ENCODE measurements at regions not wholly inside any gene's neighbourhood (a gene's known extent, or its start where the extent isn't known, plus 50 kb on each side); places are given as distances from the start of the nearest gene placed in this dataset.

DNA sequence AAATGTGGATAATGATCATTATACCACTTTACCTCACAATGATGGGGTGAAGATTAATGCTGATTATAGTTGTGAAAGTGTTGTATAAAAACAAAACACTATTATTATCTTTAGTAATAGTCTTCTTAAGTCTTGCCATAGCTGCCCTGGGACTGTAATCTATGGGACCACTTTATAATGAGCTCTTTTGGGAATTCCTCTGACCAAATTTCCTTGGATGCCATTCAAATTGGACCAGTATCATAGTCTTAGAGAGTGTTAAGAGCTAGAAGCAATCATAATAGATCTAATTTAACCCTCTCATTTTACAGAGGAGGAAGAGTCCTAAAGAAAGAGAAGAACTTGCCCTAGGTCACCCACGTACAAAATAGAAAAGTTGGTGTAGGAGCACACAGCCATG is 457.7 kb upstream of the SLC14A2 start:
- Mint-ChIP-seq H3K27me3 (ENCODE audit: low read depth) (peaks cover 6% of the 10 kb centered on the region), H3K27ac (no peak overlapping the region), H3K4me3 (no peak overlapping the region), H3K36me3 (ENCODE audit: low read depth) (no peaks in the 10 kb centered on the region), H3K4me1 (ENCODE audit: low read depth) (no peaks in the 10 kb centered on the region), H3K9me3 (ENCODE audit: insufficient read depth) (no peaks in the 10 kb centered on the region)
- ChIA-PET CTCF (interaction anchor here (1.1 kb wide), 1 partner anchor 55 kb away, joined by 3 read pairs; no protein-coding TSS in a partner anchor), POLR2A (no interaction called here)
- no peak for DNase-seq
- no peak for ATAC-seq

DNA sequence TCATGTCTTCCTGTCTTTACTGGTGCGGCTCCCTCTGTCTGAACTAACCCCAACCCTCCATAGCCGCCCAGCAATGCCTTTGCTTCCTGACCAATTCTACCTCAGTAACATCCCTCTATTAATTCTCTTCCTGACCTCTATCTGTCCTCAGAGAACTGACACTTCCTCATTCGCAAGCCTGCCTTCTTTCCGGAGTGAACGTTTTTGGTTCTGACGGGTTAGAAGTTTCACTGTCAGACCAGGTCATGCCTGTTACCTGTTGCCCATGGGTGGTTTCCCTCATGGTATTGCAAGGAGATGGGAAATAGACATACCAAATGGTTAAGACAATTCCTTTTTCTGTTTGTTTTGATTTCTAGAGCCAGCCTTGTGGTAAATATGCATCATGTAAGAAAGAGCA is 453.4 kb upstream of the SLC14A2 start:
- CTCF ChIA-PET: no interaction called here

GRCh38 chr18:45163871-45164270 is 451.4 kb upstream of the SLC14A2 start:
- H3K9me3 Mint-ChIP-seq (ENCODE audit: insufficient read depth): no peaks in the 10 kb centered on the region

More for the DNA sequence above, 453.4 kb upstream of the SLC14A2 start:
- Mint-ChIP-seq H3K27me3 (ENCODE audit: low read depth) (peaks cover 11% of the 10 kb centered on the region), H3K36me3 (ENCODE audit: low read depth) (no peaks in the 10 kb centered on the region), H3K4me3 (no peak overlapping the region), H3K9me3 (ENCODE audit: insufficient read depth) (no peaks in the 10 kb centered on the region), H3K27ac (no peak overlapping the region), H3K4me1 (ENCODE audit: low read depth) (no peaks in the 10 kb centered on the region)
- no peak for ATAC-seq
- POLR2A ChIA-PET: no interaction called here
- DNase-seq: no peak

GRCh38 chr18:45164551-45164950 is 450.7 kb upstream of the SLC14A2 start:
- ATAC-seq: no peak
- CTCF ChIA-PET: no interaction called here

More at GRCh38 chr18:45163871-45164270, 451.4 kb upstream of the SLC14A2 start:
- no peak overlapping the region for H3K4me3 Mint-ChIP-seq
- ChIA-PET POLR2A (no interaction called here), CTCF (no interaction called here)
- no peak for ATAC-seq
- peaks cover 11% of the 10 kb centered on the region for H3K27me3 Mint-ChIP-seq (ENCODE audit: low read depth)
- DNase-seq: no peak
- H3K27ac Mint-ChIP-seq: no peak overlapping the region
- H3K36me3 Mint-ChIP-seq (ENCODE audit: low read depth): no peaks in the 10 kb centered on the region
- H3K4me1 Mint-ChIP-seq (ENCODE audit: low read depth): no peaks in the 10 kb centered on the region

DNA sequence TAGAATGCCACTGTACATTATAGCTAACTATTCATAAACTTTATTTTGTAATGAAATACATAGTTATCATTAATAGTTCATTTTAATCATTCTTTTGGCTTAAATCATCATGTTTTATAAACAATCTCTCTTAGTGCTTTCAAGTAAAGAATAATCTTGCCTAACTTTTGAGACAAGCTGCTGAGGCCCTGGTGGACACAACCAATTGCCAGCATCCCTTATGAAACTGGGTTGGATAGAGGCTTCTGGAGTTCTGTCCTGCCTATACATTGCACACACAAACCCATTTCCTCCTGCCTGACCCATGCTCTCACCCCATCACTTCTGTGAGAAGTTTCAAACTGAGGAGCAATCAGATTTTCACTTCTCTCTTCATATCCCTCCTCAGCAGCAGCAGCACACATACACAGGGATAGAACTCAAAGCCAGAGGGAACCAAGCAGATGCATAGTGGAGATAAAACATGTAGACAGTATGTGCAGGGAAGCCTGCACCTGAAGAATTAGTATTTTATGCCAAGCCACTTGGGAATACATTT is 450.0 kb upstream of the SLC14A2 start:
- DNase-seq: no peak
- H3K27ac Mint-ChIP-seq: no peak overlapping the region
- CTCF ChIA-PET: no interaction called here
- no peaks in the 10 kb centered on the region for H3K9me3 Mint-ChIP-seq (ENCODE audit: insufficient read depth)
- no peaks in the 10 kb centered on the region for H3K36me3 Mint-ChIP-seq (ENCODE audit: low read depth)
- no peaks in the 10 kb centered on the region for H3K4me1 Mint-ChIP-seq (ENCODE audit: low read depth)
- peaks cover 11% of the 10 kb centered on the region for H3K27me3 Mint-ChIP-seq (ENCODE audit: low read depth)
- POLR2A ChIA-PET: no interaction called here
- no peak for ATAC-seq
- no peak overlapping the region for H3K4me3 Mint-ChIP-seq

More at GRCh38 chr18:45164551-45164950, 450.7 kb upstream of the SLC14A2 start:
- POLR2A ChIA-PET: no interaction called here
- no peak for DNase-seq
- H3K4me3 Mint-ChIP-seq: no peak overlapping the region
- no peaks in the 10 kb centered on the region for H3K36me3 Mint-ChIP-seq (ENCODE audit: low read depth)
- peaks cover 11% of the 10 kb centered on the region for H3K27me3 Mint-ChIP-seq (ENCODE audit: low read depth)
- no peaks in the 10 kb centered on the region for H3K4me1 Mint-ChIP-seq (ENCODE audit: low read depth)
- no peak overlapping the region for H3K27ac Mint-ChIP-seq
- H3K9me3 Mint-ChIP-seq (ENCODE audit: insufficient read depth): no peaks in the 10 kb centered on the region

GRCh38 chr18:45165871-45166270 is 449.4 kb upstream of the SLC14A2 start:
- no peaks in the 10 kb centered on the region for H3K36me3 Mint-ChIP-seq (ENCODE audit: low read depth)
- H3K27me3 Mint-ChIP-seq (ENCODE audit: low read depth): peaks cover 11% of the 10 kb centered on the region
- H3K27ac Mint-ChIP-seq: no peak overlapping the region
- ChIA-PET POLR2A (no interaction called here), CTCF (no interaction called here)
- H3K9me3 Mint-ChIP-seq (ENCODE audit: insufficient read depth): no peaks in the 10 kb centered on the region
- DNase-seq: no peak
- no peak for ATAC-seq
- no peaks in the 10 kb centered on the region for H3K4me1 Mint-ChIP-seq (ENCODE audit: low read depth)
- H3K4me3 Mint-ChIP-seq: no peak overlapping the region

- H3K36me3 Mint-ChIP-seq (ENCODE audit: low read depth): no peaks in the 10 kb centered on the region
- ATAC-seq (no peak), DNase-seq (no peak)
- CTCF ChIA-PET: no interaction called here
- no peaks in the 10 kb centered on the region for H3K9me3 Mint-ChIP-seq (ENCODE audit: insufficient read depth)
- POLR2A ChIA-PET: no interaction called here
- H3K4me1 Mint-ChIP-seq (ENCODE audit: low read depth): no peaks in the 10 kb centered on the region
- peaks cover 11% of the 10 kb centered on the region for H3K27me3 Mint-ChIP-seq (ENCODE audit: low read depth)
- H3K27ac Mint-ChIP-seq: no peak overlapping the region
- H3K4me3 Mint-ChIP-seq: no peak overlapping the region
Observed at GRCh38 chr18:45166341-45166835, 448.9 kb upstream of the SLC14A2 start.

- no peak overlapping the region for H3K4me3 Mint-ChIP-seq
- ChIA-PET CTCF (no interaction called here), POLR2A (no interaction called here)
- no peaks in the 10 kb centered on the region for H3K9me3 Mint-ChIP-seq (ENCODE audit: insufficient read depth)
- DNase-seq: no peak
- H3K4me1 Mint-ChIP-seq (ENCODE audit: low read depth): no peaks in the 10 kb centered on the region
- no peaks in the 10 kb centered on the region for H3K36me3 Mint-ChIP-seq (ENCODE audit: low read depth)
- no peak overlapping the region for H3K27ac Mint-ChIP-seq
- no peak for ATAC-seq
- peaks cover 6% of the 10 kb centered on the region for H3K27me3 Mint-ChIP-seq (ENCODE audit: low read depth)
Observed at GRCh38 chr18:45166836-45167551, 448.3 kb upstream of the SLC14A2 start.

DNA sequence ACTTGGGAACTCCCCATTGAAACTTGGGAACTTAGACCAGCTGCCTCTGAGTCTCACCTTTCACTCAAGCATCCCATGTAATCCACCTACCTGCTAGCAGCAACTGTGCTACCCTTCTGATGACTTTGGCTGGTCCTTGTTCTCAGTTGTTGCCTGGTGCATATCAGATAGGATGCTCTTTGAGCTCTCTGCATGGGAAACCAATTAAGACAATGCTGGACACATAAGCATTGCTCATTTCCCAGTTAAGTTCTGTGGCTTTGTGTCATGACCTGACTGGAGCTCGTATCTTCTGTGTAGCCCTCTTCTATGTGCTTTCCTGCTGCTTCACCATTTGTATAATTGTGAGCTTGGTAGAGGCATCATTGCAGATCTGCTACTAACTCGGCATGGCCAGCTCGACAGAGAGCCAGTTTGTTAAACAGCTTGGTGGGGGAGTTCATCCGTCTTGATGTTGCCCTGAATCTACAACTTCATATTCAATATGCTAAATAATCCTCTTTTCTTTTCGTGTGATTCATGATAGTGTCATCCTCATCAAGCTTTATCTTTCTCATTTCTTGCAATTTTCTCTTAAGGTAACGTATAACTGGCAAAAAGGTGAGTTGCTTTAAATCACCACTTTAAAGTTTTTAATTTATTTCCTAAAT is 447.5 kb upstream of the SLC14A2 start:
- no peak overlapping the region for H3K4me3 Mint-ChIP-seq
- no peak for ATAC-seq
- ChIA-PET POLR2A (no interaction called here), CTCF (no interaction called here)
- H3K4me1 Mint-ChIP-seq (ENCODE audit: low read depth): no peaks in the 10 kb centered on the region
- no peaks in the 10 kb centered on the region for H3K36me3 Mint-ChIP-seq (ENCODE audit: low read depth)
- H3K27ac Mint-ChIP-seq: no peak overlapping the region
- peaks cover 5% of the 10 kb centered on the region for H3K27me3 Mint-ChIP-seq (ENCODE audit: low read depth)
- H3K9me3 Mint-ChIP-seq (ENCODE audit: insufficient read depth): no peaks in the 10 kb centered on the region
- DNase-seq: no peak

- ChIA-PET POLR2A (no interaction called here), CTCF (no interaction called here)
- ATAC-seq (no peak), DNase-seq (no peak)
- H3K9me3 Mint-ChIP-seq (ENCODE audit: insufficient read depth): no peaks in the 10 kb centered on the region
- H3K27ac Mint-ChIP-seq: no peak overlapping the region
- H3K27me3 Mint-ChIP-seq (ENCODE audit: low read depth): peaks cover 5% of the 10 kb centered on the region
- peaks cover 6% of the 10 kb centered on the region for H3K4me1 Mint-ChIP-seq (ENCODE audit: low read depth)
- H3K4me3 Mint-ChIP-seq: no peak overlapping the region
- no peaks in the 10 kb centered on the region for H3K36me3 Mint-ChIP-seq (ENCODE audit: low read depth)
Observed at GRCh38 chr18:45168866-45169600, 446.2 kb upstream of the SLC14A2 start.

GRCh38 chr18:45169610-45170009 is 445.7 kb upstream of the SLC14A2 start:
- Mint-ChIP-seq H3K36me3 (ENCODE audit: low read depth) (no peaks in the 10 kb centered on the region), H3K4me1 (ENCODE audit: low read depth) (peaks cover 6% of the 10 kb centered on the region), H3K27ac (no peak overlapping the region), H3K9me3 (ENCODE audit: insufficient read depth) (no peaks in the 10 kb centered on the region), H3K27me3 (ENCODE audit: low read depth) (peaks cover 7% of the 10 kb centered on the region), H3K4me3 (no peak overlapping the region)
- DNase-seq (no peak), ATAC-seq (no peak)
- ChIA-PET POLR2A (no interaction called here), CTCF (no interaction called here)

GRCh38 chr18:45171679-45172191 is 443.5 kb upstream of the SLC14A2 start:
- no peaks in the 10 kb centered on the region for H3K9me3 Mint-ChIP-seq (ENCODE audit: insufficient read depth)
- H3K36me3 Mint-ChIP-seq (ENCODE audit: low read depth): no peaks in the 10 kb centered on the region
- ATAC-seq (no peak), DNase-seq (no peak)
- H3K4me1 Mint-ChIP-seq (ENCODE audit: low read depth): peaks cover 6% of the 10 kb centered on the region
- ChIA-PET POLR2A (no interaction called here), CTCF (no interaction called here)
- H3K27ac Mint-ChIP-seq: no peak overlapping the region
- H3K27me3 Mint-ChIP-seq (ENCODE audit: low read depth): peaks cover 10% of the 10 kb centered on the region
- no peak overlapping the region for H3K4me3 Mint-ChIP-seq

Data from activated CD8-positive, alpha-beta T cell treated with anti-CD3 and anti-CD28 coated beads, Interleukin-2, amount 10 ng/mL, durations not matched to agents 7 days and 5 days (primary cell).